IPS-20b (cell line): ENCODE measurements at regions not wholly inside any gene's neighbourhood (a gene's known extent, or its start where the extent isn't known, plus 50 kb on each side); places are given as distances from the start of the nearest gene placed in this dataset.

Source experiments
- H3K27ac ChIP-seq: one replicate; pipeline ENCODE4 v1.5.1; 2013; ENCODE audit warnings: low read length
- H3K27me3 ChIP-seq: 2 replicates; pipeline ENCODE4 v1.6.1; 2013; ENCODE audit warnings: mild to moderate bottlenecking, low read length, inconsistent platforms; ENCODE audit not compliant: insufficient read depth
- H3K36me3 ChIP-seq: 2 replicates; pipeline ENCODE4 v1.6.1; 2013; ENCODE audit warnings: low read depth, mild to moderate bottlenecking, inconsistent platforms, low read length, moderate library complexity; ENCODE audit not compliant: insufficient read depth
- H3K4me1 ChIP-seq: 2 replicates; pipeline ENCODE4 v1.6.1; 2013; ENCODE audit warnings: mild to moderate bottlenecking, control low read depth, inconsistent platforms, low read length, moderate library complexity; ENCODE audit not compliant: insufficient read depth
- H3K4me3 ChIP-seq: 2 replicates; pipeline ENCODE4 v1.5.1; 2013; ENCODE audit warnings: mild to moderate bottlenecking, low read length, inconsistent platforms
- H3K9ac ChIP-seq: 2 replicates; pipeline ENCODE4 v1.6.1; 2013; ENCODE audit warnings: low read depth, mild to moderate bottlenecking, inconsistent platforms, low read length, moderate library complexity
- H3K9me3 ChIP-seq: 2 replicates; pipeline ENCODE4 v1.6.1; 2013; ENCODE audit warnings: mild to moderate bottlenecking, low read depth, low read length, inconsistent platforms; ENCODE audit not compliant: insufficient read depth

- no peak overlapping the region for H3K9ac ChIP-seq
- H3K27ac ChIP-seq, result no peak overlapping the region
- no peaks in the 10 kb centered on the region for H3K36me3 ChIP-seq
- H3K9me3 ChIP-seq, result no peaks in the 10 kb centered on the region
- no peaks in the 10 kb centered on the region for H3K4me1 ChIP-seq
- no peaks in the 10 kb centered on the region for H3K27me3 ChIP-seq
- no peak overlapping the region for H3K4me3 ChIP-seq
These were observed 271.7 kb downstream of the UACA start for GRCh38 chr15:70491641-70492040.

GRCh38 chr15:70491201-70491621 lies 272.1 kb downstream of the UACA start:
- H3K9me3 ChIP-seq, result no peaks in the 10 kb centered on the region
- H3K4me3 ChIP-seq, result no peak overlapping the region
- H3K36me3 ChIP-seq, result no peaks in the 10 kb centered on the region
- no peak overlapping the region for H3K9ac ChIP-seq
- no peaks in the 10 kb centered on the region for H3K4me1 ChIP-seq
- H3K27me3 ChIP-seq, result no peaks in the 10 kb centered on the region
- no peak overlapping the region for H3K27ac ChIP-seq

DNA sequence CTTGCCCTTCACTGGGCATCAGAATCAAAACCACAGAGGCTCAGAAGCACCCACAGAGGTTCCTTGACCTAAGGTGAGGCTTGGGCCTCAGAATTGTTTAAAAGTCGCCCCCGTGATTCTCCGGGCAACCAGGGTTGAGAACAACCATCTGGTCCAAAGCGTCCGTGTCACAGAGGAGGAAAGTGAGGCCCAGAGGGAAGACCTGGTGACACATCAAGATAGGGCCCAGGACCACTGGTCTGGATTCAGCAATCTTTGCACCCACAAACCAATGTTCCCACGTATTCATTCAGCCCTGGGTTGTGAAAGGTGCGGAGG lies 272.6 kb downstream of the UACA start:
- Histone ChIP-seq H3K27me3 (no peaks in the 10 kb centered on the region), H3K36me3 (no peaks in the 10 kb centered on the region), H3K4me3 (no peak overlapping the region), H3K9me3 (no peaks in the 10 kb centered on the region), H3K27ac (no peak overlapping the region), H3K4me1 (no peaks in the 10 kb centered on the region), H3K9ac (no peak overlapping the region)

DNA sequence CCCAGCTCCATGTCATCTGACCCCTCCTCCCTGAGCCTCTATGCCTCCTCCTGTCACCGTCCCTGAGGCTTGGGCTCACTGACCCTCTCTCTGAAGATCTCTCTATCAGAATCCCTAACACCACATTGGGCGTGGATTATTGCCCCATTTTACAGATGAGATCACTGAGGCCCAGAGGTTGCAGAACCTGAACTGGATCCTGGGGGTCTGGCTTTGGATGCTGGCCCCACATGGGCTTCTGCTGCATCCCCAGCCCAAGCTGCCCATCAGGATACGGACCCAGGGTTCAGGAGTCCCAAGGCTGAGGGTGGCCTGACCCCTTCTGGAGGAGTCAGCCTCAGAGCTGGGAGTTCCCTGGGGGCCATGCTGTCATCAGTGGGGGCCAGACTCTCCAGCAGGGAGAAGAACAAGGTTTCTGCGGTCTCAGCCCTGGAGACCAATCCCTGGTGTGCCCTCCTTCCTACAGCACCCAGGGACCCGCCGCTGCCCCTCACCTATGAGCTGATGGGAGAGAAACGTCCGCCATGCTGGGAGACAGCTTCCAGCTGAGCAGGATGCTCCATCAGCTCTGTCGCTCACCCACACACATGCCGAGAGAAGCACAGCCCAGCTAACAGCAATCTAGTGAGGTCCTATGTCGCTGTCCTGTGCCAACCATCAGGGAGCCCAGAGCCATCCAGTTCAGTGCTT lies 273.1 kb downstream of the UACA start:
- Histone ChIP-seq H3K9me3 (no peaks in the 10 kb centered on the region), H3K36me3 (no peaks in the 10 kb centered on the region), H3K4me1 (no peaks in the 10 kb centered on the region), H3K4me3 (no peak overlapping the region), H3K9ac (no peak overlapping the region), H3K27me3 (no peaks in the 10 kb centered on the region), H3K27ac (no peak overlapping the region)

DNA sequence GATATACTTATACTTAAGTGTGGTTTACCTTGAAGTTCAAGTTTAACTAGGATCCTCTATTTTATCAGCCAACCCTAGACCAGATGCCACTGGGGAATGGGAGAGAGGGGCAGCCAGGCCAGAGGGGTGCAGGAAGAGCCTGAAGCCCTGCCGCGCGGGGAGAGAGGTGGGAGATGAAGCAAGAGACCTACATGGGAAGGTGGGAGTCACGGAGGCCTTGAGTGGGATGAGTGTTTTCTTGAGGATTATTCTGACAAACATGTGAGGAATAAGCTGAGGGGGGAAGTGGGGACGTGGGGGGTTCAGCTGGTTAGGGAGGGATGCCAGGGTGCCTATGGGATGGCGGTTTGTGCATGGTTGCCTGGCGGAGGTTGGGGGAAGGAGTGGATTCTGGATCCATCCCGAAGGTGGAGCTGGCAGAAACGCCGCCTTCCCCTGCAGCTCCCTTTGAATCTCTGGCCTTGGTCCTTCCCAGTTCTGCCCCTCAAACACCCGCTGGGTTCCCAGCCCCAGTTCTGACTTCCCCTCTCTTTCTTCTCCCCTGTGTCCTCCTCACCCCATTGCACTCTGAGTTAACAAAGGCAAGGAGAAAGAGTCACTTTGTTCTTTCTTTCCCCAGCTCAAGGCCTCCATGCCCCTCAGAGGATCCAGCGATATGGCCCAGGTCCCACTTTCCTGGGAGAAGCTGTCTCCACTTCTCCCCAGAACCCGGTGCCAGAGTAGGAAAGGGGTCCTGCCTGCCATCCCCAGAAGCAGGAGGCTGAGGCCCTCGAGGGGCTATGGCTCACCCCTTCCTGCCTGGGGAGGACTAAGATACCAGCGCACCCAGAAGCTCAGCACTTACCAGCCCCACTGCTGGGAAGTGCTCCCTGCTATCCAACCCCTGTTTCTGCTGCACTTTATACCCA lies 274.2 kb downstream of the UACA start:
- H3K4me1 ChIP-seq, result no peaks in the 10 kb centered on the region
- H3K4me3 ChIP-seq, result no peak overlapping the region
- H3K27ac ChIP-seq, result no peak overlapping the region
- no peaks in the 10 kb centered on the region for H3K36me3 ChIP-seq
- H3K27me3 ChIP-seq, result no peaks in the 10 kb centered on the region
- H3K9me3 ChIP-seq, result no peaks in the 10 kb centered on the region
- H3K9ac ChIP-seq, result no peak overlapping the region

- Histone ChIP-seq H3K27ac (no peak overlapping the region), H3K4me1 (no peaks in the 10 kb centered on the region), H3K36me3 (no peaks in the 10 kb centered on the region), H3K9ac (no peak overlapping the region), H3K4me3 (no peak overlapping the region), H3K9me3 (no peaks in the 10 kb centered on the region), H3K27me3 (no peaks in the 10 kb centered on the region)
These were observed 275.3 kb downstream of the UACA start for GRCh38 chr15:70488002-70488605.

DNA sequence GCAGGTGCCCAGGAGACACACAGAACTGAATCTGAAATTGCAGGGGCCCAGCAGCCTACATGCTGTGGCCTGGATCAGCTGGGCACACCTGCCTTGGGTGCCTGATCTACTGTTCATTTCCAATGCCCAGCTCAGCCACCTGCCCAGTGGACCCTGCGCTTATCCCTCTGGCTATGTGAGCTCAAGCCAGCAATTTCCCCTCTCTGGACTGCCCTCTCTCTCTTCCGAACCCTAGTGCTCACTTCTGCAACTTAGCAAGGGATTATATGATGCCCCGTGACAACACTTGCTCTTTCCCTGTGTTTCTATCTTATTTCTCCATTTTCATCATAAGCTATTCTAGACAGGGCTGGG lies 276.0 kb downstream of the UACA start:
- Histone ChIP-seq H3K36me3 (no peaks in the 10 kb centered on the region), H3K9me3 (no peaks in the 10 kb centered on the region), H3K27me3 (no peaks in the 10 kb centered on the region; the same call in 1 of the 2 replicates), H3K9ac (no peak overlapping the region), H3K27ac (no peak overlapping the region), H3K4me1 (no peaks in the 10 kb centered on the region), H3K4me3 (no peak overlapping the region)

DNA sequence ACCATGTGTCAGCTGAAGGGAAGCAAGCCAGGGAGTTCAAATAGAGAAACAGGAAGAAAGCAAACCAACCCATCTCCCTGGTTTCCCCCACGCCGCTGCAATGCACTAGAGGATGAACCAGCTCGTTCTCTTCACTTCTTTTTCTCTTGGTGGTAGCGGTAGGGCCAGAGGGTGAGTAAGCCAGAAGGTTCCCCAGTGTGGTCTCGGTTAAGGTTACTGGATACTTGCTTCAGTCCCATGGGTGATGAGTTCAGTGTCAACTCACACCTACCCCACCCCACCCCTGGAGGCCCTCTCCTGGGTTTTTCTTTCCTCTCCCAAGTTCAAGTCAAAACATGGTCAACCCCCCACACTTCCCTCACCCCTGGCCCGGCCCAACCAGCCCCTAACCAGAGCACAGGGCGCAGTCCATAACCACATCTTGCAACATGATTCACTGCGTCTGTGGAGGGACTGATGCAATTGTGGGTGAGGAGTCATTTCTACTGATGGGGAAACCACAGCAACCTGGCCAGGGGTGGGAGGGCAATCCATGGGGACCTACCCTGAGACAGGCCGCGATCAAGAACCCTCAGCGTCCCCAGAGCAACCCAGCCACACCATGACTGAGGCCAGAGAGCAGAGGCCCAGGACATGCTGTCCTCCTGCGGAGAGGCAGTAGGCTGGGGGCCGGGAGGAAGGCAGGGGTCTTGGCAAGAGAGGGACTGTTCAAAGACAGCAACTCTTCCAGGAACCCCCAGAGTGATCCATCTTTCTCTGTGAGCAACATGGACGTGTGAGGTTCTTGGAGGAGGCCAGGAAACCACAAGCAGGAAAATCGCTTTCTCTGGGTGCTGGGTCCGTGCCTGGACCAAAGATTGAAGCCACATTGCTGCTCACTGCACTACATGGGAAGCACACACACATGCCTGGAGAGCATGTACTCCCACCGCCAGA lies 276.6 kb downstream of the UACA start:
- no peaks in the 10 kb centered on the region for H3K4me1 ChIP-seq
- H3K9me3 ChIP-seq, result no peaks in the 10 kb centered on the region
- H3K9ac ChIP-seq, result no peak overlapping the region
- H3K36me3 ChIP-seq, result no peaks in the 10 kb centered on the region
- no peak overlapping the region for H3K4me3 ChIP-seq
- no peak overlapping the region for H3K27ac ChIP-seq
- no peaks in the 10 kb centered on the region; the same call in 1 of the 2 replicates for H3K27me3 ChIP-seq

DNA sequence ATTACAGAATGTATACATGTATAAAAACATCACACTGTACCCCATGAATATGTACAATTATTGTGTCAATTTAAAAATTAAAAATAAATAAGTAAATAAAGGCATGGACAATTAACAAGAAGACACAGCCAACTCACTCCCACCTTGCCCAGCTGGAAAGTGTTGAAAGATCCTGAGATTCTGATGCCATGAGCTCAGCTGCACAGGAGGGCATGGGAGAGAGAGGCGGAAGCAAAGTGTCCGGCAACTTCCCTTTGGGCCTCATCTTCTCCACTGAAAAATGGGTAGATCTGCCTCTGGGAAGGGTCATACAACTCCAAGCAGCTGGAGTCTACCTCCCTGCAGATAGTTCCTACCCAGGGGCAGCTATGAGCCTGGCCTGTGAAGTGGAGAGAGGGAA lies 277.3 kb downstream of the UACA start:
- H3K36me3 ChIP-seq, result no peaks in the 10 kb centered on the region
- no peak overlapping the region for H3K27ac ChIP-seq
- no peak overlapping the region for H3K4me3 ChIP-seq
- H3K4me1 ChIP-seq, result no peaks in the 10 kb centered on the region
- H3K9me3 ChIP-seq, result no peaks in the 10 kb centered on the region
- no peaks in the 10 kb centered on the region; the same call in 1 of the 2 replicates for H3K27me3 ChIP-seq
- H3K9ac ChIP-seq, result no peak overlapping the region

DNA sequence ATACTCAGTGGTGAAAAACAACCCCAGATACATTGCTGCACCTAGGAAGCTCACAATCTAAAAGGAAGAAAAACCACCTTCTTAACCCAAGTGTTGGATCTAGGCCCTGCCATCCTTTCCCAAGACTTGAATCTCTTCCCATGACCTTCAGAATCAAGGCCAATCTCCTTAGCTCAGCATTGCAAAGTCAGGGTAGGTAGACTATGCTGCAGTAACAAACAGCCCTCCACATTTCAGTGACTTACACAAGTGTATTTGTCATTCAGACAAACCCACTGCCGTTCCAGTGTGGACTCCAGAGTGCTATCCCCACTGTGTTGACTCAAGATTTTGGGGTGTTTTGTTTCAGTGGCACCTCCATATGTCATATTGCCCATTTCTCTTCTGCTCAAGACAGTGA lies 278.4 kb downstream of the UACA start:
- H3K4me1 ChIP-seq, result no peaks in the 10 kb centered on the region
- H3K9ac ChIP-seq, result no peak overlapping the region
- no peaks in the 10 kb centered on the region for H3K9me3 ChIP-seq
- H3K27me3 ChIP-seq, result no peaks in the 10 kb centered on the region; the same call in 1 of the 2 replicates
- H3K4me3 ChIP-seq, result no peak overlapping the region
- H3K36me3 ChIP-seq, result no peaks in the 10 kb centered on the region
- no peak overlapping the region for H3K27ac ChIP-seq

GRCh38 chr15:70483513-70483912 lies 279.8 kb downstream of the UACA start:
- no peak overlapping the region for H3K27ac ChIP-seq
- no peak overlapping the region for H3K9ac ChIP-seq
- H3K36me3 ChIP-seq, result no peaks in the 10 kb centered on the region
- H3K27me3 ChIP-seq, result no peaks in the 10 kb centered on the region; the same call in 1 of the 2 replicates
- H3K4me3 ChIP-seq, result no peak overlapping the region
- H3K4me1 ChIP-seq, result no peaks in the 10 kb centered on the region
- no peaks in the 10 kb centered on the region for H3K9me3 ChIP-seq
